Fibroblast of mammary gland (primary cell): ENCODE measurements at regions not wholly inside any gene's neighbourhood (a gene's known extent, or its start where the extent isn't known, plus 50 kb on each side); places are given as distances from the start of the nearest gene placed in this dataset.

Source experiments
- DNase-seq: peaks from one replicate; pipeline ENCODE4 v3.0.0-alpha.2; 2010; ENCODE audit warnings: low read depth
- H3K4me3 ChIP-seq: 2 replicates; pipeline ENCODE4 v1.5.1; 2011; ENCODE audit warnings: low read depth, mild to moderate bottlenecking, low read length, moderate library complexity; ENCODE audit not compliant: control insufficient read depth
- TF ChIP-seq, protein P1 (sequence below): conservative IDR thresholded peaks from 2 replicates; pipeline ENCODE4 v1.5.1; 2011; ENCODE audit warnings: low read depth, low read length, inconsistent platforms; ENCODE audit not compliant: control insufficient read depth, insufficient read depth

DNA sequence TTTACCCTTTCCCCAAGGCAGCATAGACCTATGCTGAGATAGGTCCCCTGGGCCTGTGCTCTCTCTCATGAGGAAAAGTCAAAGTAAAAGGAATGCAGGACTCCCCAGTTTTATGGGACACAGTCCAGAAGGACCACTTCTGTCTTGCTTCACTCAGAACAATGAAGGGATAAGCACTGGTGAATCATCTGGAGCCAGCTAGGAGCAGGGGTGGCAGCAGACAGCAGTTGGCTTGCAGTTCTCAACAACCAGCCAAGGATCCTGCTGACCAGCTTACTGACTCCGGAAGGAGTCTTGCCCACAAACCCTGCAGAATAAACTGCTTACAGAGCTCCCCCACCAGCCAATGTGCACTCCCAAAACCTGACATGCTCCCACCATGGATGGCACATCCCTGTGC lies 152.1 kb upstream of the GHITM start:
- no peak overlapping the region for H3K4me3 ChIP-seq
- no peak for DNase-seq
- TF ChIP-seq, protein P1, sequence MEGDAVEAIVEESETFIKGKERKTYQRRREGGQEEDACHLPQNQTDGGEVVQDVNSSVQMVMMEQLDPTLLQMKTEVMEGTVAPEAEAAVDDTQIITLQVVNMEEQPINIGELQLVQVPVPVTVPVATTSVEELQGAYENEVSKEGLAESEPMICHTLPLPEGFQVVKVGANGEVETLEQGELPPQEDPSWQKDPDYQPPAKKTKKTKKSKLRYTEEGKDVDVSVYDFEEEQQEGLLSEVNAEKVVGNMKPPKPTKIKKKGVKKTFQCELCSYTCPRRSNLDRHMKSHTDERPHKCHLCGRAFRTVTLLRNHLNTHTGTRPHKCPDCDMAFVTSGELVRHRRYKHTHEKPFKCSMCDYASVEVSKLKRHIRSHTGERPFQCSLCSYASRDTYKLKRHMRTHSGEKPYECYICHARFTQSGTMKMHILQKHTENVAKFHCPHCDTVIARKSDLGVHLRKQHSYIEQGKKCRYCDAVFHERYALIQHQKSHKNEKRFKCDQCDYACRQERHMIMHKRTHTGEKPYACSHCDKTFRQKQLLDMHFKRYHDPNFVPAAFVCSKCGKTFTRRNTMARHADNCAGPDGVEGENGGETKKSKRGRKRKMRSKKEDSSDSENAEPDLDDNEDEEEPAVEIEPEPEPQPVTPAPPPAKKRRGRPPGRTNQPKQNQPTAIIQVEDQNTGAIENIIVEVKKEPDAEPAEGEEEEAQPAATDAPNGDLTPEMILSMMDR: no peak

DNA sequence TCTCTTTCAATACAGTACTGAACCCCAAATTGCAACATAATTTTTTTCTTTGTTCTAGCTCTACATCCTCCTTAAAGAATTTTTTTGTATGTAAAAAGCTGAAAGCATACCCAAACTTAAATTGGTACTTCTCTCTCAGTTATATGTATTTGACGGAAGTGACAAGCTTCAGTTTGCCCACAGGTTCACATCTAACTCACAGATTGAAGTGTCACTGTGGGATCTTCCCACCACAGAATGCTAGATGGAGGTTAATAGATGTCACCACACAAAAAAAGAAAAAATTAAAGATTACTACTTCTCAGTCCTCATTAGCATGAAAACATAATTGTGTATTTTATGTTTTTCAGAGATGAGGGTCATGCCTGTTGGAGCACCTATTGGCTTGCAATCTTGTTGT lies 150.9 kb upstream of the GHITM start:
- no peak overlapping the region for H3K4me3 ChIP-seq
- TF ChIP-seq, protein P1: no peak
- DNase-seq: no peak

DNA sequence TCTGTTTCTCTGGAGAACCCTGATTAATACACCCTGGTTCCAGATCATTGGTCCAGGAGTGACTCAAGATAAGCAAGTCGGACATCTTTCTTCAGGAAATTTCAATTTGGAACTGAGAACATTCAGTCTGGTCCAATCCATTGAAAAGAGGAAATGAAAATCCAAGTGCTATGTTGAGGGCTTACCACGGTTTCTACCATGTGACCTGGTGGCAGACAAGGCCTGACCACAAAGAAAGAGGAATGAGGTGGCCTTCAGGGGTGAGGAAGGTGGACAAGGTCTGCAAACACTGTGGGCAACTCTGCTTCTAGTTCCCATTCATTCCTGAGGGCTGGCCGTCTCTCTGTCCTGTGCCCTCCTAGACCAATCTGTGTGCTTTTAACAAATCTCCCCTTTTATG lies 149.2 kb upstream of the GHITM start:
- TF ChIP-seq, protein P1: no peak
- H3K4me3 ChIP-seq: no peak overlapping the region
- no peak for DNase-seq

DNA sequence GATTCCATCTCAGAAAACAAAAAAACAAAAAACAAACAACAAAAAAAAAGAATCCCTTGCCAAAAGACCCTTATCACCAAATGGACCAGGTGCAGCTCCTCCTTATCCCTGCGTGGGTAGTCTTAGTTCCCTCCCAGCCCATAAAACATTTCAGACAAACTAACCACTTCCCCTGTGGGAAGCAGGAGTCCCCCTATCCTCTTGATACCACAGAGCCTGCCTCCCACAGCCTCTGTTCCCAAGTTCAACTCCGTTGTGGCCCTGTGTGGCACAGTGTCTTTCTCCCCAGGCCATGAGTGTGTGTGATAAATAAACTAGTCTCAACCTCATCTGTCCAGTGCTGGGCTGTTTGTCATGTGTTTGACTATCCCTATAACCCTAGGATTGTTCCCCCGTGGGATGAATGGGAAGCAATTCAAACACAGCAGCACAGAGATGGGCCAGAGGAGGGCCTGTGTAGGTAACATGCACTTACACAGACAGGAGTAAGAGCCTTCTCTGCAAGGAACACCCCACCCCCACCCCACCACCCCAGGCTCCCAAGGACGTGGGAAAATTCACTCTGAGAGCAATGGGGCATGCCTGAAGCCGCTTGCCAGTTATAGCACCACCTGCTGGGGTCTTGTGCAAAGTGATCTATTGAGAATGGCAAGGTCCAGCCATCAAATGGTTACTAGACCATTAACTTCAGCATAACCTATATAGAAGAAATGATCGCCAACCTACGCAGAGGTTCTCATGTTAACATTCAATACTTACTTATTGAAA lies 147.1 kb upstream of the GHITM start:
- H3K4me3 ChIP-seq: no peak overlapping the region
- no peak for DNase-seq
- TF ChIP-seq, protein P1: peak; percentile 11

DNA sequence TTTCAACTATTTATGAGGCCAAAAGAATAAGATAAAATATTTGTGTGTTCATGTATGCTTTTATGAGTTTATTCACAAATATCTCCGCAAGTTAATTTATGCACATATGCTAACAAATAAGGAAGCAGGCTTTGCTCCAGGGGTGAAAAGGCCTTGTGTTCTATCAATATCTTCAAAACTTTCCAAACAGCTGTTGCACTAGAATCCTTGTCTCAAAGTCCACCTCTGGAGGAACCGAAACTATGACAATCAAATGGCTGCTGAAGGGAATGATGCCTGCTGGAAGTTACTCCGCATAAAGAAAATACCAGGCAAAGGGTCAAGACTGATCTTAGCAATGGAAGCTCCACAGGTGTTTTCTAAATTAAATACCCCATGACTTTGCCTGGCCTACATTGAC lies 145.0 kb upstream of the GHITM start:
- TF ChIP-seq, protein P1: no peak
- no peak overlapping the region for H3K4me3 ChIP-seq
- no peak for DNase-seq

DNA sequence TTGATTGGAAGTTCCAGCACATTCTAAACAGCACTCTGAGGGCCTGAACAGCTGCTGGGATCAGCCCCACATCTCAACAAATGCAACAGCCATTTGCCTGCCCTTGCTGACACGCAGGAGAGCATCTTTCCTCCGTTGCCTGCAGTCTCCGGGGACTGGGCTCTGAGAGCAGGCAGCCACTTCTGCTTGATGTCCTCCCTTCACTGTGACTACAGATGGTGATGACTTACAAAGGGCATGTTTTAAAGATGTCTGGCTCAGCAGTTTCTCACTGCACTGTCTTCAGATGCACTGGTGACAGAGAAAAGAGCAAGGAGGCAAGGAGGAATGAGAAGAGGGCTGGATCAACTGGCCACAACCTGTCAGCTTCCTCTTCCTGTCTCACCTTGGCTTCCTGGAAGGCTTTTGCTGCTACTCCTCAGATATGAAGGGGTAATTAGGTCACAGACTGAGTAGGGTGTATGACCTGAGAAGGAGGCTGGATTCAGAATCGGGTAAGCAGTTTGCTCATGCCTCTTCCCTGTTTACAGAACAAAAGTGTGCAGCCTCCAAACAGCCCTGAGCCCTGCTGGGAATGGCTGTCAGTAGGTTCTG lies 143.5 kb upstream of the GHITM start:
- no peak for DNase-seq
- TF ChIP-seq, protein P1: no peak

More for the DNA sequence above, 143.5 kb upstream of the GHITM start:
- no peak overlapping the region for H3K4me3 ChIP-seq
